HG03097 (cell line): ENCODE measurements at regions not wholly inside any gene's neighbourhood (a gene's known extent, or its start where the extent isn't known, plus 50 kb on each side); places are given as distances from the start of the nearest gene placed in this dataset.

Source experiments
- ATAC-seq: cut with Tn5 transposase; IDR thresholded peaks from one replicate; pipeline ENCODE4 v1.9.1; 2021; ENCODE audit not compliant: unreplicated experiment, low FRiP score

DNA sequence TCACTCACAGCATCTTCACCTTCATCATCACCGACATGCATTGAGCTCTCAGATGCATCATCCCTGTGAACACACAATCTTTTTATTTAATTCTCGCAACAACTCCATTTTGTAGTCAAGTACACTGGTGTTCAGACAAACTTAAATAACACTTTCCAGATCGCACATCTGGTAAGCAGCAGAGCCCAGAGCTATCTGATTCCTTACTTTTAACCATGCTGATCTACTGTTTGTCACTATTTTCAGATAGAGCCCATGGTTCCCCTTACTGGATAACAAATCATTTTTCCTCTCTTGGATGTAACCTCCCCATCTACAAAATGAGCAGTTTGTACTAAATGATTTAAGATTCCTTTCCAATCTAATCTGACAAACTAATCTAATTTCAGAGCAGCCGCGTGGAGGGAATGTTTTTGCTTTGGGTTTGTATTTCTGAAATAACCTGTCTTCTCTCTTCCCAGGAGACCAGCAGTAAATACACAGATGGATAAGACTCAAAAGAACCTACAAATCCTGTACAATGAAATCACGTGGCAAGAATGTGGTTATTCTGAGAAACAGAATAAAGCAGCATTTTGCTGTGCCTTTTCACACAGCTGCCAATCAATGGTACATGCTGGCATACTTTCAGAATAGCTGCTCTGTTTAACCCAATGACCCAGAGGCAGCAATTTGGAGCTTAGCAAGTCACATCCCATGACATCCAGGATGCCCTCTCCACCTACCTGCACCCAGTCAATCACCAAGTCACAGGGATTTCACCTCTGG, 72.9 kb upstream of the CCL2 start:
- ATAC-seq = no peak

DNA sequence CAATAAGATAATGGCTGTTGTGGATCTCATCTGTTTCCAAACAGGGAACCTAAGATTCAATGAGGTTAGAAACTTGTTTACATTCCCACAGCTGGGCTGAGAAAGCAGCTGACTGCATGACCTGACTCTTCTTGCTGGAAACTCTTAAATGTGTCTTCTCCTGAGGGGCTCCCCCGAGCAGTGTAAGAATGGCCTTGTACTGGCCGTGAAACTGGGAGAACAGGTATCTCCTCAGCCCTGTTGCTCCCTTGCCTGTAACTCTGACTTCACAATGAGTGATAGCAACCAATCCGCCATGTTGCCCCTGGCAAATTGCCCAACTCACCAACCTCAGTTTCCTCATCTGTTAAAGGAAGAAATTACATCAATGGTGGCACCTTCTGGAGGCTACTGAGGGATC, 59.1 kb upstream of the CCL2 start:
- no peak for ATAC-seq

DNA sequence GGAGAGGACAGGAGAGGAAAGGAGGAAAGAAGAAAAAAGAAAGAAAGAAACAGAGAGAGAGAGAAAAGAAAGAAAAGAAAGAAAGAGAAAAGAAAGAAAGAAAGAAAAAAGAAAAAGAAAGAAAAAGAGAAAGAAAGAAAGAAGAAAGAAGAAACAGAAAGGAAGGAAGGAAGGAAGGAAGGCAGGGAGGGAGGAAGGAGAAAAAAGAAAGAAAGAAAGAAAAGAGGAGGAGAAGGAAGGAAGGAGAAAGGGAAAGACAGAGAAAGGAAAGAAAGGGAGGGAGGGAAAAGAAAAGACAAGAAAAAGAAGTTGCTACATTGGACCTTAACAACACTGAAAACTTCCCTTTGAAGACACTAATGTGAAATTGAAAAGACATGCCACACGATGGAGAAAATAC, 56.6 kb upstream of the CCL2 start:
- no peak for ATAC-seq

DNA sequence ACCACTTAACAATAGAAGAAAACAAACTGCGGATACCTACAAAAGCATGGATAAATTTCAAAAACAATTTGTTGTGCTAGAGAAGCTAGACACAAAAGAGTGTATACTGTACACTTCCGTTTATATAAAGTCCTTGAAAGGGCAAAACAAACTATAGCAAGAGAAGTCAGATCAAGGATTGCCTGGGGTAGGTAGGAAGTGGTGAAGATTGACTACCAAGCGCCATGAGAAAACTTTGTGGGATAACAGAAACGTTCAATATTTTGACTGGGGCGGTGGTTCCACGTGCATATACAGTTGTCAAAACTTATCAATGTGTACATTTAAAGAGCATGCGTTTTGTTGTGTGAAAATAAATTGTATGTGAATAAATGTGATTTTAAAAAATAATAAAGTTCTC, 55.6 kb upstream of the CCL2 start:
- ATAC-seq = no peak

DNA sequence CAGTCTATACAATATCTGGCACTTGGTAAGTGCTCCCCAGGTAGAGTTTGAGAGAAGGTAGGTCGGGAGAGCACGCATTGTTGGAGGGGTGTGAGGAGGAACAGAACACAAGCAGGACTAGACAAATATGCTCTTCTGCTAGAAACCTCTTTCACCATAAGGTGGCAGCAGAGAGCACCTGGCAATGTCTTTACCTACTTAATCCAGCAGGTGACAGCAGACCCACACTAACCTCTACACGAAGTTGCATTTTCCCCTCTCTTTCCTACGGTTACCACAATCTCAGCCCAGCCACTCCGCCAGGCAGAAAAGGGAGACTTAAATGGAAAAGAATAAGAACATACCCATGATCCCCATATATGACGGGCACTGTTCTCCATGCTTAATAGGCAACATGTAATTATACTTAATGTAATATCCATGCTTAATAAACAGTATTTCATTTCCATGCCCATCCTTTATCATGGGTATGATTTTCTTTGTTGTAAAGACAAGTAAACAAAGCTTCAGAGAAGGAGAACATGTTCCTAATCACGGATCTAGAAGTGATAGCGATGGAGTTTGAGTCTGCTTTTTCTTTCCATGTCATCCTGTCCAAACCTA, 55.1 kb upstream of the CCL2 start:
- no peak for ATAC-seq

DNA sequence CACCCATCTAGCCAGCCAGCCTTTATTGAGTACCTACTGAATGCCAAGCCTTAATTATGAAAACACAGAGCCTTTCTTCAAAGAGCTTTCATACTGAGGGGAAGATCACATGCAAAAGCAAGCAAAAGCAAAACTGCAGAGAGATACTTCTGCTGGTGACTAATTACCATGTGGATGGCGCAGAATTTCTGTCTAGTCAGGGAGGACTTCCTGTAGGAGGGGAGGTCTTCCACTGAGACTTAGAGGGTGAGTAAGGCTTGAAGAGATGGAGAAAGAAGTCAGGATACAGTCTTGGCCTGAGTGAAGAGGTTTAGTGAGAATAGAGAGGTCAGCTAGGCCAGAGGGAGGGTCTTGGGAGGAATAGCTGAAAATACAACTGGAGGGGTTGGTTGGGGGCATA, 53.9 kb upstream of the CCL2 start:
- ATAC-seq = no peak

DNA sequence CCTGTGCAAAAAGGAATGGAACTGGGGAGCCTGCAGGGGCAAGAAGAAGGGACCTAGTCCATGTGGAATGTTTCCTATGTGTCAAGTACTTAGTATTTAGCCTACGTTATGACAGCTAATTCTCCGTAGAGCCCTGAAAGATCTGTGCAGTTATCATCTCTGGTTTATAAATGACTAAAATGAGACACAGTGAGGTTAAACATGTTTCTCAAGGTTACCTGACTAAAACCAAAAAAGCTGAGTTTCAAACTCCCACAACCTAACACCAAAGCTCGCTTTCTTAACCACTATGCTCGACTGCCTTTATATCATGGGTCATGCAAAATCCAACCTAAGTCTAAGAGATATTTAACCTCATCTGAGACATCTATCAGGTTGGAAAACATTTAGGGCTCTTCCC, 53.3 kb upstream of the CCL2 start:
- ATAC-seq = no peak

DNA sequence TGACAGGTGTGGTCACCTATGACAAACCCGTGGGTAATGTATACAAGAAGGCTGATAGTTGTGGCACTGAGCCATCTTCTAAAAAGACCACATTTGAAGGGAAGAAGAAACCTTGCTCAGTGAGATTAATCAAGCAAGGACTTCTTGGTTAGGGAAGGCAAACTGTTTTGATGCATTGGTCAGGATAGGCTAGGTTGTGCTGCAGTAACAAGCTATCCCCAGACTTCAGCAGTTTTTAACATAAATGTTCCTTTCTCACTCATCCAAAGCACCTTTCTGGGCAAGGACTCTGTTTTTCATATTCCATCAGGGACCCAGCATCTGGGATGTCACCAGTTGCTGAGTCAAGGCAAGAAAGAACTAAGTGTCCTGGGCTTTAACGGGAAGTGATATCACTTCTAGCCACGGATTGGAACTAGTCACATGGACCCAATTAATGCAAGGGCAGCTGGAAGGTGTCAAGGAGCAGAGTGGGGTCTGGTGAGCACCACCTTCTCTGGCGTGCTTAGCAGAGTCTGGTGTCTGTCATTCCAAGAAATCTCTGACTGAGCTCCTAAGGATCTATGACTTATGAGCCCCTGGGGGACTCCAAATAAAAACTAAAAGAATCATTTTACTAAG, 52.0 kb upstream of the CCL2 start:
- ATAC-seq = no peak

DNA sequence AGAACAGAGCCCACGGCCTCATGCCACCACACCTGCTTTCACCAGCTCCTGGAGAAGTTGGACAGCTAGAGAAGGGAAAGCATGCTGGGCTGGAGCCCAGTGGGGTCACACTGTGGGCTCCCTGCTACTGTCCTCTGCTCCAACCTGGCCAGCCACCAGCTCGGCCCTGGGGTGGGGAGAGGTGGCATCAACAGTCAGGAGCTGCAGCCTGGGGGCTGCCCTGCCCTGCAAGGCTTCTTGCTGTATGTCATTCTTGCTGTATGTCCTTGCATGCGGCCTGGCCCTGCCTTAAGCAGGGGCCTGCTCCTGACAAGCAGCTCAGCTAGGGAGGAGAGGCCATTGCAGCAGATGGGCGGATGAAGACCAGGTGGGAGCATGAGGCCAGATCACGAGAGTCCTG, 50.7 kb upstream of the CCL2 start:
- ATAC-seq = no peak
